K562 (cell line): ENCODE measurements at regions not wholly inside any gene's neighbourhood (a gene's known extent, or its start where the extent isn't known, plus 50 kb on each side); places are given as distances from the start of the nearest gene placed in this dataset.

ENCODE experiments used
- ATAC-seq: fragments of 200-7000 bp; cut with Tn5 transposase; 3 replicates; pipeline ENCODE4 v1.9.1; 2020; ENCODE audit warnings: moderate library complexity
- BruUV-seq: library from RNA; stranded (reverse); fragments of 400-500 nt; replicated peaks from 2 replicates; lab custom pipeline; 2021; lab: Mats Ljungman, UMichigan
- CTCF ChIA-PET: fragments of 300-600 bp; formaldehyde crosslinking; extraction: SDS; loops from one replicate; lab custom pipeline; 2021; ENCODE audit warnings: low intra/inter-chr PET ratio; lab: Yijun Ruan, JAX
- POLR2A ChIA-PET: fragments of 300-600, 350-650 bp; sonication (Branson Sonifier 250); formaldehyde crosslinking; extraction: SDS; loops from one replicate; lab custom pipeline; 2021; ENCODE audit warnings: antibody characterized with exemption, inconsistent platforms; lab: Yijun Ruan, JAX
- DNase-seq, 4 experiments: peaks; one replicate each; pipeline versions ENCODE4 v3.0.0 to v3.0.0-alpha.2; 2011 to 2018; ENCODE audit warnings: low spot score in 3 of 4, mixed read lengths in 3 of 4; ENCODE audit errors: extremely low read depth in 1 of 4
- FAIRE-seq: peaks from 2 replicates; lab custom pipeline; 2011; peaks lifted over from hg19 to GRCh38; lab: Jason Lieb, UNC
- H2AFZ ChIP-seq: 2 replicates; pipeline ENCODE4 v1.6.0; 2011; ENCODE audit warnings: low read depth, low read length, control low read depth, inconsistent platforms
- H3K27ac ChIP-seq: fragments of 200-600 bp; 3 replicates; pipeline ENCODE4 v1.8.0; 2011; ENCODE audit warnings: low read depth, mild to moderate bottlenecking, control low read depth, inconsistent platforms, low read length, moderate library complexity, mixed read lengths; ENCODE audit errors: extremely low read depth
- H3K27me3 ChIP-seq, 2 experiments: fragments of 300-600 bp in 1 of 2; 2 replicates in 1 of 2; 3 replicates in 1 of 2; pipeline versions ENCODE4 v1.6.0 to v1.8.0; 2011; ENCODE audit warnings: inconsistent platforms in 2 of 2, low read length in 2 of 2, mild to moderate bottlenecking in 1 of 2, mixed read lengths in 1 of 2, moderate library complexity in 1 of 2; ENCODE audit not compliant: control insufficient read depth in 2 of 2, insufficient read depth in 2 of 2
- H3K36me3 ChIP-seq: fragments of 300-600 bp; 3 replicates; pipeline ENCODE4 v1.8.0; 2011; ENCODE audit warnings: mild to moderate bottlenecking, low read length, inconsistent platforms; ENCODE audit not compliant: control insufficient read depth, insufficient read depth
- H3K4me1 ChIP-seq, 2 experiments: fragments of 200-600 bp in 1 of 2; replicated peaks in 1 of 2; 2 replicates in 1 of 2; 3 replicates in 1 of 2; pipeline versions ENCODE4 v1.5.1 to v1.8.0; 2011; ENCODE audit warnings: inconsistent platforms in 2 of 2, low read length in 2 of 2, mild to moderate bottlenecking in 1 of 2, mixed read lengths in 1 of 2, moderate library complexity in 1 of 2; ENCODE audit not compliant: control insufficient read depth in 2 of 2, insufficient read depth in 2 of 2
- H3K4me2 ChIP-seq: 2 replicates; pipeline ENCODE4 v1.6.1; 2011; ENCODE audit warnings: low read length, control low read depth, inconsistent platforms, mixed read lengths; ENCODE audit not compliant: insufficient read depth
- H3K4me3 ChIP-seq: fragments of 200-600 bp; sonication (generic), shearing (Covaris generic); 2 replicates; pipeline ENCODE4 v1.5.1; 2016; ENCODE audit warnings: control low read depth, inconsistent platforms
- H3K79me2 ChIP-seq: fragments of 200-600 bp; 3 replicates; pipeline ENCODE4 v1.8.0; 2011; ENCODE audit warnings: low read length, inconsistent platforms; ENCODE audit not compliant: control insufficient read depth, insufficient read depth
- H3K9ac ChIP-seq, 2 experiments: 2 replicates each; pipeline versions ENCODE4 v1.6.0 to v1.6.1; 2011; ENCODE audit warnings: low read depth in 2 of 2, low read length in 2 of 2, control low read depth in 1 of 2, inconsistent platforms in 1 of 2, mild to moderate bottlenecking in 1 of 2, mixed read lengths in 1 of 2; ENCODE audit not compliant: insufficient read depth in 1 of 2
- H3K9me1 ChIP-seq: one replicate; pipeline ENCODE4 v1.6.0; 2011; ENCODE audit warnings: inconsistent platforms, mild to moderate bottlenecking, low read length, moderate library complexity; ENCODE audit not compliant: control insufficient read depth, insufficient read depth
- H3K9me3 ChIP-seq: replicated peaks from 2 replicates; pipeline ENCODE4 v1.5.1; 2011; ENCODE audit warnings: low read depth, low read length, inconsistent platforms; ENCODE audit not compliant: control insufficient read depth, insufficient read depth
- H4K20me1 ChIP-seq: replicated peaks from 2 replicates; pipeline ENCODE4 v1.6.1; 2011; ENCODE audit warnings: low read length, inconsistent platforms, mixed read lengths; ENCODE audit not compliant: control insufficient read depth, insufficient read depth
- BCLAF1 ChIP-seq, 2 experiments: fragments of 450-650 bp in 1 of 2; IDR thresholded peaks; 2 replicates each; pipeline ENCODE4 v1.6.1; 2011 to 2017; ENCODE audit warnings: low read depth in 2 of 2, antibody characterized with exemption in 1 of 2, borderline replicate concordance in 1 of 2, low read length in 1 of 2, mild to moderate bottlenecking in 1 of 2, mixed read lengths in 1 of 2; ENCODE audit not compliant: control insufficient read depth in 1 of 2
- E2F1 ChIP-seq: sonication (generic); formaldehyde crosslinking; IDR thresholded peaks from 2 replicates; pipeline ENCODE4 v1.8.1; 2023; ENCODE audit warnings: mild to moderate bottlenecking, missing genetic modification reagents, moderate library complexity
- FOSL1 ChIP-seq: fragments of 200-800 bp; sonication (Bioruptor generic); conservative IDR thresholded peaks from 2 replicates; pipeline ENCODE4 v1.6.1; 2016; ENCODE audit warnings: missing genetic modification characterization, missing compliant biosample characterization
- HBP1 ChIP-seq: fragments of 450-650 bp; formaldehyde crosslinking; IDR thresholded peaks from 2 replicates; pipeline ENCODE4 v1.4.0; 2022; ENCODE audit warnings: missing genetic modification characterization
- HINFP ChIP-seq: fragments of 450-650 bp; conservative IDR thresholded peaks from 2 replicates; pipeline ENCODE4 v1.6.1; 2016; ENCODE audit warnings: missing genetic modification characterization, low read depth, mild to moderate bottlenecking, control low read depth, missing compliant biosample characterization
- IFI16 ChIP-seq: fragments of 250-450 bp; sonication (Bioruptor Pico); IDR thresholded peaks from 2 replicates; pipeline ENCODE4 v2.1.2; 2022; ENCODE audit warnings: mild to moderate bottlenecking, inconsistent platforms
- ILF3 ChIP-seq: fragments of 450-650 bp; IDR thresholded peaks from 2 replicates; pipeline ENCODE4 v1.6.1; 2018; ENCODE audit warnings: antibody characterized with exemption, mild to moderate bottlenecking, moderate library complexity, borderline replicate concordance
- MLX ChIP-seq, 2 experiments: fragments of 450-650 bp in 1 of 2; sonication (generic) in 1 of 2; formaldehyde crosslinking; conservative IDR thresholded peaks; 2 replicates each; pipeline versions ENCODE4 v1.4.0 to v1.8.1; 2020 to 2022; ENCODE audit warnings: mild to moderate bottlenecking in 1 of 2, missing genetic modification reagents in 1 of 2
- NR2C1 ChIP-seq, 2 experiments: fragments of 450-650 bp; IDR thresholded peaks; 2 replicates each; pipeline ENCODE4 v1.6.1; 2017; ENCODE audit warnings: mild to moderate bottlenecking in 2 of 2, antibody characterized with exemption in 1 of 2, inconsistent platforms in 1 of 2, missing compliant biosample characterization in 1 of 2, missing genetic modification characterization in 1 of 2
- RHOXF2B ChIP-seq: fragments of 250-450 bp; sonication (Bioruptor Pico); conservative IDR thresholded peaks from 2 replicates; pipeline ENCODE4 v1.5.1; 2021
- SIN3B ChIP-seq: fragments of 450-650 bp; IDR thresholded peaks from 2 replicates; pipeline ENCODE4 v1.6.1; 2017; ENCODE audit warnings: low read depth, mild to moderate bottlenecking, moderate library complexity
- TAF9B ChIP-seq: fragments of 450-650 bp; IDR thresholded peaks from 2 replicates; pipeline ENCODE4 v1.6.1; 2018; ENCODE audit warnings: mild to moderate bottlenecking; ENCODE audit not compliant: partially characterized antibody
- U2AF2 ChIP-seq: fragments of 200-400 bp; formaldehyde crosslinking; optimal IDR thresholded peaks from 2 replicates; pipeline ENCODE3; 2017; ENCODE audit warnings: low read depth, mild to moderate bottlenecking, low read length
- WGBS: fragments of 100-300 bp; shearing (Covaris generic); methylation state at CpG from one replicate; pipeline ENCODE4 v1.1.6; 2016; ENCODE audit warnings: low coverage, mixed read lengths; ENCODE audit not compliant: insufficient coverage; ENCODE audit errors: missing lambda C conversion rate; 5-methylcytosine and 5-hydroxymethylcytosine counted together
- in situ Hi-C: fragments of 300-500 bp; cut with MboI; formaldehyde crosslinking; loops from 4 replicates; pipeline ENCODE4 v1.15.0; 2018; ENCODE audit warnings: inconsistent platforms, mixed read lengths
- intact Hi-C: fragments of 100-400 bp; cut with micrococcal nuclease; formaldehyde crosslinking; loops from 2 replicates; pipeline ENCODE4 v1.14.2; 2022

- TF ChIP-seq NR2C1 (IDR thresholded peaks at IDR 0.05) = no peak
- no peak for TF ChIP-seq NR2C1 (tag; IDR thresholded peaks at IDR 0.05)
These were observed 88.0 kb upstream of the ELMO1 start (continued) for GRCh38 chr7:37536706-37537105.

GRCh38 chr7:37537439-37537838 lies 88.8 kb upstream of the ELMO1 start:
- H2AFZ ChIP-seq = no peak overlapping the region
- no peaks in the 10 kb centered on the region for H3K4me1 ChIP-seq
- CTCF ChIA-PET = no interaction called here
- H3K4me2 ChIP-seq = no peak overlapping the region
- no TSS peak for BruUV-seq
- no peak for ATAC-seq
- in situ Hi-C loops = no loop called here
- FAIRE-seq = no peak
- H3K27ac ChIP-seq = no peak overlapping the region
- POLR2A ChIA-PET = no interaction called here
- no peaks in the 10 kb centered on the region for H3K9me3 ChIP-seq
- H3K9ac ChIP-seq = no peak overlapping the region
- no peaks in the 10 kb centered on the region for H3K27me3 ChIP-seq
- 0% methylated on average over 5 of the region's 5 CpGs for WGBS
- DNase-seq = no peak
- no peaks in the 10 kb centered on the region for H4K20me1 ChIP-seq
- intact Hi-C loops = no loop called here
- H3K4me3 ChIP-seq = no peak overlapping the region
- H3K9me1 ChIP-seq = no peaks in the 10 kb centered on the region
- H3K36me3 ChIP-seq = no peaks in the 10 kb centered on the region
- no peaks in the 10 kb centered on the region for H3K79me2 ChIP-seq
- TF ChIP-seq ILF3 (no peak), MLX (CRISPR knock-in tag; conservative IDR thresholded peaks at IDR 0.05) (no peak), HINFP (no peak), U2AF2 (no peak), RHOXF2B (CRISPR knock-in tag) (no peak), FOSL1 (tag) (no peak), TAF9B (no peak), IFI16 (no peak), SIN3B (no peak), E2F1 (no peak), BCLAF1 (IDR thresholded peaks at IDR 0.05; ENCODE audit: borderline replicate concordance in 1 of 2, control insufficient read depth in 1 of 2, low read depth in 2 of 2, low read length in 1 of 2) (no peak), HBP1 (CRISPR knock-in tag) (no peak)
